MM.1S (cell line): ENCODE measurements at regions not wholly inside any gene's neighbourhood (a gene's known extent, or its start where the extent isn't known, plus 50 kb on each side); places are given as distances from the start of the nearest gene placed in this dataset.

Experiments used
- DNase-seq: peaks from one replicate; pipeline ENCODE4 v3.0.0-alpha.2; 2015
- H2AFZ ChIP-seq: fragments of 300-600 bp; sonication (generic); 2 replicates; pipeline ENCODE4 v1.6.0; 2016; ENCODE audit warnings: antibody characterized with exemption, low read length
- H3F3A ChIP-seq: fragments of 300-600 bp; sonication (generic); 2 replicates; pipeline ENCODE4 v1.6.1; 2016; ENCODE audit warnings: mild to moderate bottlenecking, antibody characterized with exemption, low read length, moderate library complexity, mixed read lengths; ENCODE audit not compliant: insufficient read depth
- H3K27ac ChIP-seq: fragments of 300-600 bp; sonication (generic); 2 replicates; pipeline ENCODE4 v1.5.1; 2016; ENCODE audit warnings: mild to moderate bottlenecking, low read length
- H3K27me3 ChIP-seq: fragments of 300-600 bp; sonication (generic); replicated peaks from 2 replicates; pipeline ENCODE4 v1.6.0; 2016; ENCODE audit warnings: low read length; ENCODE audit not compliant: insufficient read depth
- H3K36me3 ChIP-seq: fragments of 300-600 bp; sonication (generic); replicated peaks from 2 replicates; pipeline ENCODE4 v1.6.1; 2016; ENCODE audit warnings: mild to moderate bottlenecking, low read length, mixed read lengths; ENCODE audit not compliant: insufficient read depth
- H3K4me1 ChIP-seq: fragments of 300-600 bp; sonication (generic); 2 replicates; pipeline ENCODE4 v1.6.1; 2016; ENCODE audit warnings: low read length, mixed read lengths
- H3K4me2 ChIP-seq: fragments of 300-600 bp; sonication (generic); 2 replicates; pipeline ENCODE4 v1.6.0; 2016; ENCODE audit warnings: low read depth, low read length
- H3K4me3 ChIP-seq: fragments of 300-600 bp; sonication (generic); 2 replicates; pipeline ENCODE4 v1.5.1; 2016; ENCODE audit warnings: low read length, mixed read lengths
- H3K79me2 ChIP-seq: fragments of 300-600 bp; sonication (generic); 2 replicates; pipeline ENCODE4 v1.6.1; 2016; ENCODE audit warnings: mixed run types, low read length, mixed read lengths
- H3K9ac ChIP-seq: fragments of 300-600 bp; sonication (generic); 2 replicates; pipeline ENCODE4 v1.6.1; 2016; ENCODE audit warnings: low read length, mixed read lengths
- H3K9me2 ChIP-seq: fragments of 300-600 bp; sonication (generic); replicated peaks from 2 replicates; pipeline ENCODE4 v1.6.1; 2016; ENCODE audit warnings: mild to moderate bottlenecking, low read length, mixed read lengths; ENCODE audit not compliant: insufficient read depth
- H3K9me3 ChIP-seq: fragments of 300-600 bp; sonication (generic); replicated peaks from 2 replicates; pipeline ENCODE4 v1.6.1; 2016; ENCODE audit warnings: mild to moderate bottlenecking, low read length, mixed read lengths; ENCODE audit not compliant: insufficient read depth
- H4K20me1 ChIP-seq: fragments of 300-600 bp; sonication (generic); 2 replicates; pipeline ENCODE4 v1.6.1; 2016; ENCODE audit warnings: mild to moderate bottlenecking, low read length, moderate library complexity, mixed read lengths; ENCODE audit not compliant: insufficient read depth
- EZH2 ChIP-seq: fragments of 300-600 bp; sonication (generic); optimal IDR thresholded peaks from 2 replicates; pipeline ENCODE3; 2017; ENCODE audit warnings: low read depth, mild to moderate bottlenecking, antibody characterized with exemption, low read length, mixed read lengths
- EZH2phosphoT487 ChIP-seq: fragments of 300-600 bp; sonication (generic); IDR thresholded peaks from 2 replicates; pipeline ENCODE4 v1.6.1; 2018; ENCODE audit warnings: antibody characterized with exemption, low read length
- TF ChIP-seq, protein P1 (sequence below): fragments of 300-600 bp; sonication (generic); IDR thresholded peaks from 2 replicates; pipeline ENCODE4 v1.5.1; 2016; ENCODE audit warnings: antibody characterized with exemption, low read length, mixed read lengths

DNA sequence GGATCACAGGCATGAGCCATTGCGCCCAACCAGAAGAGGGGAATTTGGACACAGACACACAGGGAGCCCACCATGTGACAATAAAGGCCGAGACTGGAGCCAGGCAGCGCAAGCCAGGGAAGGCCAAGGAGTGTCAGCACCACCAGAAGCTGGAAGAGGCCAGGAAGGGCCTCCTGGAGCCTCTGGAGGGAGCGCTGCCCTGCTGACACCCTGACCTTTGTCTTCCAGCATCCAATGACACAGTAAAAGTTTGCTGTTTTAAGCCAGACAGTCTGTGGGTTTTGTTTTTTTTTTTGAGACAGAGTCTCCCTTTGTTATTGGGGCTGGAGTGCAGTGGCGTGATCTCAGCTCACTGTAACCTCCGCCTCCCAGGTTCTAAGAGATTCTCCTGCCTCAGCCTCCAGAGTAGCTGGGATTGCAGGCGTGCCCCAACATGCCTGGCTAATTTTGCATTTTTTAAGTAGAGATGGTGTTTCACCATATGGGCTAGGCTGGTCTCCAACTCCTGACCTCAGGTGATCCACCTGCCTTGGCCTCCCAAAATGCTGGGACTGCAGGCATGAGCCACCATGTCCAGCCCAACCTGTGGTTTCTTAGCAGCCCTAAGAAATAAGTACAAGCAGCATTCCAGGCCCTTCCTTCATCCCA, 215.8 kb downstream of the CTTN start:
- Histone ChIP-seq H3K27me3 (peaks cover 77% of the 10 kb centered on the region), H3K4me1 (no peaks in the 10 kb centered on the region), H3K9ac (no peak overlapping the region), H3K79me2 (no peaks in the 10 kb centered on the region), H3K9me3 (no peaks in the 10 kb centered on the region), H3K4me2 (no peak overlapping the region), H3F3A (no peaks in the 10 kb centered on the region), H3K36me3 (no peaks in the 10 kb centered on the region), H3K4me3 (no peak overlapping the region), H4K20me1 (no peaks in the 10 kb centered on the region), H3K9me2 (no peaks in the 10 kb centered on the region), H3K27ac (no peak overlapping the region), H2AFZ (no peak overlapping the region)
- DNase-seq, result no peak
- TF ChIP-seq, protein P1, sequence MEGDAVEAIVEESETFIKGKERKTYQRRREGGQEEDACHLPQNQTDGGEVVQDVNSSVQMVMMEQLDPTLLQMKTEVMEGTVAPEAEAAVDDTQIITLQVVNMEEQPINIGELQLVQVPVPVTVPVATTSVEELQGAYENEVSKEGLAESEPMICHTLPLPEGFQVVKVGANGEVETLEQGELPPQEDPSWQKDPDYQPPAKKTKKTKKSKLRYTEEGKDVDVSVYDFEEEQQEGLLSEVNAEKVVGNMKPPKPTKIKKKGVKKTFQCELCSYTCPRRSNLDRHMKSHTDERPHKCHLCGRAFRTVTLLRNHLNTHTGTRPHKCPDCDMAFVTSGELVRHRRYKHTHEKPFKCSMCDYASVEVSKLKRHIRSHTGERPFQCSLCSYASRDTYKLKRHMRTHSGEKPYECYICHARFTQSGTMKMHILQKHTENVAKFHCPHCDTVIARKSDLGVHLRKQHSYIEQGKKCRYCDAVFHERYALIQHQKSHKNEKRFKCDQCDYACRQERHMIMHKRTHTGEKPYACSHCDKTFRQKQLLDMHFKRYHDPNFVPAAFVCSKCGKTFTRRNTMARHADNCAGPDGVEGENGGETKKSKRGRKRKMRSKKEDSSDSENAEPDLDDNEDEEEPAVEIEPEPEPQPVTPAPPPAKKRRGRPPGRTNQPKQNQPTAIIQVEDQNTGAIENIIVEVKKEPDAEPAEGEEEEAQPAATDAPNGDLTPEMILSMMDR, result no peak
- TF ChIP-seq EZH2phosphoT487 (no peak), EZH2 (no peak)

DNA sequence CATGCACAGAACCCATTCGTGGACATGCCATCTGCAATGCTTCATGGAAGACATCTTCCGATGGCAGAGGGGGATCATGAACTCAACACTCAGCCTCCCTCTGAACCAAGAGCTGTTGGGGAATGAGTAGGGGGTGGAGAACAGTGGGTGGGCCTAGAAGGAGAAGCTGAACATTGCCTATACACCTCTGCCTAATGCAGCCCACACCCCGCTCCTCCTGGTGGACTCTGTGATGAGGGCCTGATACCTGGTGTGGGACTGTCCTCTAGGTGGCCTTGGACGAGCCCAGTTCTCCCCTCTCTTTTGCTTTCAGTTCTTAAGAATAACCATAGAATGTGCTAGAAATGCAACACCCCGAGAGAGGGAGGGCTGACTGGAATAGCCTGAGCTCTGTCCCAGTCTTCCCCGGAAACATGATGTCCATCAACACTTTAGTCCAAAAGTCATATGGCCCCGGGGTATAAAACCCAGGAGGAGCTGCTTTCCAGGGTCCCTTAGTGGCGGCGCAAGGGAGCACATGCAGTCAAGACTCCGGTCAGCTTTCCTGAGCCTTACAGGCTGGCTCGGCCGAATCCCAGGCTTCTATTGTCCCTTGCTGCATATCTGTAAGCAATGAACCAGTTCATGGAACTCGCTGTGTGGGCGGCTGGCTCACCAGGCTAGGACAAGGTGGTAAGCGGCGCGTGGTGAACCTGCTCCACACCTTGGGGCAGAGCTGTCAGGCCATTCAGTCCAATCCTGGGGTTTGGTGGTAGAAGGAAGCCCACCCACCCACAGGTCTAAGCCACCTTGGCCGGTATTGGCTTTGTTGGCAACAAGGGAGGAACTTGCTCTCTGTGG, 216.9 kb downstream of the CTTN start:
- no peak overlapping the region for H3K9ac ChIP-seq
- H3K27ac ChIP-seq, result no peak overlapping the region
- TF ChIP-seq EZH2 (no peak), EZH2phosphoT487 (no peak)
- TF ChIP-seq, protein P1, result no peak
- H2AFZ ChIP-seq, result no peak overlapping the region
- no peak overlapping the region for H3K4me3 ChIP-seq
- H4K20me1 ChIP-seq, result no peaks in the 10 kb centered on the region
- no peaks in the 10 kb centered on the region for H3K9me3 ChIP-seq
- H3F3A ChIP-seq, result no peaks in the 10 kb centered on the region
- H3K79me2 ChIP-seq, result no peaks in the 10 kb centered on the region
- no peaks in the 10 kb centered on the region for H3K4me1 ChIP-seq
- no peak overlapping the region for H3K4me2 ChIP-seq
- H3K9me2 ChIP-seq, result no peaks in the 10 kb centered on the region
- peaks cover 79% of the 10 kb centered on the region for H3K27me3 ChIP-seq
- H3K36me3 ChIP-seq, result no peaks in the 10 kb centered on the region
- DNase-seq, result no peak

DNA sequence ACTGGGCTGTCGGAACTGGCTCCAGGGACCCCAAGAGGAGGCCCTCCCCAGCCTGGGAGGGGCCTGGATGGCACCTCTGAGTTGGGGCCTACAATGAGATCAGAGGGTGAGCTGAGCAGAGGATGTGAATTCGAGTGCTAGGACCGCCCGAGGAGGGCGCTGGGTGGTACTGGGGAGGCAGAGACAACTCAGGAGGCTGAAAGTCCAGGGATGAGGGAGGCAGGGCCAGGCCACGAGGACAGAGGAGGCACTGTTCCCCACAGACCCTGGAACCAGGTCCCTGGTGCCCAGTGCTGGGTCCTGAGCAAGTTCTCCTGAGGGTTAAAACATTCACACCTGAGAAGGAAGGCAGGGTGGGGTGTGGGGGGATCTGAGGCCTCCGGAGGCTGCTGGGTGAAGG, 218.0 kb downstream of the CTTN start:
- Histone ChIP-seq H3K4me3 (no peak overlapping the region), H3K27ac (no peak overlapping the region), H3K9me2 (no peaks in the 10 kb centered on the region), H3K9ac (no peak overlapping the region), H3K4me2 (no peak overlapping the region), H3K79me2 (no peaks in the 10 kb centered on the region), H3K9me3 (no peaks in the 10 kb centered on the region), H4K20me1 (no peaks in the 10 kb centered on the region), H2AFZ (no peak overlapping the region), H3F3A (no peaks in the 10 kb centered on the region), H3K36me3 (no peaks in the 10 kb centered on the region), H3K4me1 (no peaks in the 10 kb centered on the region), H3K27me3 (peaks cover 79% of the 10 kb centered on the region)
- no peak for DNase-seq
- TF ChIP-seq EZH2 (no peak), EZH2phosphoT487 (no peak)
- TF ChIP-seq, protein P1, result no peak
